NB4 (cell line): ENCODE measurements at regions not wholly inside any gene's neighbourhood (a gene's known extent, or its start where the extent isn't known, plus 50 kb on each side); places are given as distances from the start of the nearest gene placed in this dataset.

Experiments used
- DNase-seq: peaks from one replicate; pipeline ENCODE4 v3.0.0; 2010; ENCODE audit warnings: low read depth
- H3K4me3 ChIP-seq: one replicate; pipeline ENCODE4 v1.5.1; 2011; ENCODE audit warnings: mild to moderate bottlenecking, low read depth, low read length, moderate library complexity
- MYC ChIP-seq: IDR thresholded peaks from 2 replicates; pipeline ENCODE4 v1.6.1; 2011; ENCODE audit warnings: low read depth, low read length
- POLR2A ChIP-seq: IDR thresholded peaks from 2 replicates; pipeline ENCODE4 v1.6.1; 2011; ENCODE audit warnings: mild to moderate bottlenecking; ENCODE audit not compliant: insufficient read length; ENCODE audit errors: extremely low read depth
- TF ChIP-seq, protein P1 (sequence below): IDR thresholded peaks from 2 replicates; pipeline ENCODE4 v1.6.1; 2011; ENCODE audit warnings: low read depth, low read length
- TF ChIP-seq, protein P2 (sequence below): IDR thresholded peaks from one replicate; pipeline ENCODE4 v1.5.1; 2012; ENCODE audit warnings: low read depth, low read length

DNA sequence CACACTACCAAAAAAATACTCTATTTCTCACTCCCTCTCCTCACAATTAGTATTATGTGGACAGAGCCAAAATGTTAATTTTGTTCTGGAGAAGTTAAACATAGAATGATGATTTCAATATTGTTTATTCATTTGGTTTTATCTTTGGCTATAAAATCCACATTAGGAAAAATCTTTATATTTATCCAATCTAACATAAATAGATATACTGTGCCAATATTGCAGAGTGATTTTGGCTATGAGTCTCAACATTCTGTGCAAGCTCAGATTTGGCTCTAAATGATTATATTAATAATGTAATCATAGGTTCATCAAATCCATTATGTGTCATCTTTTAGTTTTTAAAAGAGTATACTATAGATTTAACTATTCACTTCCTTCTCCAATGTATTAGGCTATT lies 667.5 kb upstream of the CHORDC1 start:
- DNase-seq = no peak
- H3K4me3 ChIP-seq = no peak overlapping the region
- TF ChIP-seq POLR2A (no peak), MYC (no peak)
- TF ChIP-seq, protein P1, sequence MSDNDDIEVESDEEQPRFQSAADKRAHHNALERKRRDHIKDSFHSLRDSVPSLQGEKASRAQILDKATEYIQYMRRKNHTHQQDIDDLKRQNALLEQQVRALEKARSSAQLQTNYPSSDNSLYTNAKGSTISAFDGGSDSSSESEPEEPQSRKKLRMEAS = no peak
- TF ChIP-seq, protein P2, sequence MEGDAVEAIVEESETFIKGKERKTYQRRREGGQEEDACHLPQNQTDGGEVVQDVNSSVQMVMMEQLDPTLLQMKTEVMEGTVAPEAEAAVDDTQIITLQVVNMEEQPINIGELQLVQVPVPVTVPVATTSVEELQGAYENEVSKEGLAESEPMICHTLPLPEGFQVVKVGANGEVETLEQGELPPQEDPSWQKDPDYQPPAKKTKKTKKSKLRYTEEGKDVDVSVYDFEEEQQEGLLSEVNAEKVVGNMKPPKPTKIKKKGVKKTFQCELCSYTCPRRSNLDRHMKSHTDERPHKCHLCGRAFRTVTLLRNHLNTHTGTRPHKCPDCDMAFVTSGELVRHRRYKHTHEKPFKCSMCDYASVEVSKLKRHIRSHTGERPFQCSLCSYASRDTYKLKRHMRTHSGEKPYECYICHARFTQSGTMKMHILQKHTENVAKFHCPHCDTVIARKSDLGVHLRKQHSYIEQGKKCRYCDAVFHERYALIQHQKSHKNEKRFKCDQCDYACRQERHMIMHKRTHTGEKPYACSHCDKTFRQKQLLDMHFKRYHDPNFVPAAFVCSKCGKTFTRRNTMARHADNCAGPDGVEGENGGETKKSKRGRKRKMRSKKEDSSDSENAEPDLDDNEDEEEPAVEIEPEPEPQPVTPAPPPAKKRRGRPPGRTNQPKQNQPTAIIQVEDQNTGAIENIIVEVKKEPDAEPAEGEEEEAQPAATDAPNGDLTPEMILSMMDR = no peak

DNA sequence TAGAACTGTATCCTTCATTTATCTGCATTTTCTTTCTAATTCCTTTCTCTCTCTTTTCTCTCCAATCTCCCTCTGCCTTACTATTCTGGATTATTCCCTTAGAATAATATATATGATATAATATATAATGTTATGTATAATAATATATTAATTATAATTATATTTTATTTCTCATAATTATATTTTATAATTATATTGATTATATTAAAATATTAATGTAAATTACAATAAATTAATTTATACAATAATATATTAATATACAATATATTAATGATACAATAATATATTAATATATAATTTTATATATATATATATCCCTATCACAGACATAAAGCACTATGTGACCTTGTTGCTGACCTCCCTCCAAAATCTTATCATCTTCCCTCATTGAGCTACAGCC lies 661.3 kb upstream of the CHORDC1 start:
- TF ChIP-seq, protein P2 = no peak
- TF ChIP-seq, protein P1 = no peak
- TF ChIP-seq POLR2A = no peak
- no peak for TF ChIP-seq MYC
- H3K4me3 ChIP-seq = no peak overlapping the region
- DNase-seq = no peak

DNA sequence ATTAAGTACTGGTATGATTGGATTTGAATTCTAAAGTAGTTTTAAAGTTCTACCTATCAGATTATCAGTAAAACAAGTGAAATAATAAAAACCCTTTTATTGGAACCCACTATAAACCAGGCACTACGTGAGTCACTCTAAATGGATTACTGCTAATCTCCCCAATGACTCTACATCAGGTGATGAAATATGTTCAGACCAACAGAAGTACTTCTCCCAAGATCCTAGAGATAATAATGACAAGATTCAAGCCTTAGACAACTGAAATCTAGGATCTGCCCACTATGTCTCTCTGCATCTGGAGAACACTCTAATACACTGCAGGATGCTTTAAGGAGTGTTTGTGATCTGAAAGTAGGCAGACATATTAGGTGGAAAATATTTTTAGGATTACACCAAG lies 652.1 kb upstream of the CHORDC1 start:
- TF ChIP-seq, protein P2 = no peak
- H3K4me3 ChIP-seq = no peak overlapping the region
- DNase-seq = no peak

DNA sequence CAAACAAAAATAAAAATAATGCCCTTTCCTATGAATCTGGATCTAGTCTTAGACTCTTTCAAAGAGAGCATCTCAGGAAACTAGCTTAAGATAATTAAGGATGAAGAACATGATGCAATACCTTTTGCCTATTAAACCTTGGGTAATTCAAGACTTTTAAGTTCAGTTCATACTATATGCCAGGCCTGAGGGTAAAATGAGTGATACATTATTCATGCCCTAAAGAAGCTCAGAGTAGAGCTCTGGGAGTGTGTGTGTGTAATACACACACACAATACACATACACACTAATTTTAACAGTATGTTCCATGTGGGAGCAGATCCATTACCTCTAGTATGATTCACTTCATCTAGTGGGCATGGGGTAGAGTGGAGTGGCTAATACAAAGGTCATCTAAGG lies 651.4 kb upstream of the CHORDC1 start:
- no peak overlapping the region for H3K4me3 ChIP-seq
- DNase-seq = no peak
- TF ChIP-seq POLR2A (no peak), MYC (no peak)
- TF ChIP-seq, protein P2 = no peak
- TF ChIP-seq, protein P1 = no peak

DNA sequence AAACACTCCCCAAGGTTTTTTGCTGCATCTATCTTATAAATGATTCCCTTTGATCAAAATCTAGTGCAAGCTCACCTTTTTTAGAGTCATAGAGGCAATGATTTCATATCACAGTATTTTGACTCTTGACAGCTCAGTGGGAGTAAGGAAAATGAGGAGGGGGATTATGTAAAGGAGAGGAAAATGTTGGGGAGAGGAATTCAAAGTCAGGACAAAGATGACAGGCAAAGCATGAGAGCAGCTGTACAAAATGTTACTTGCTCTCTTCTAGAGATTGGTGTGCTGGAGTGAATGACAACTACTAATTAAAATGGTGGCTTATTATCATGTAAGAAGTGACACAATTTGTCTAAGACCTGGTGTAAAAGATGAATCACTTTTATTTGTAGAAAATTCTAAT lies 644.6 kb upstream of the CHORDC1 start:
- H3K4me3 ChIP-seq = no peak overlapping the region
- DNase-seq = no peak
- TF ChIP-seq, protein P2 = no peak
- TF ChIP-seq POLR2A (no peak), MYC (no peak)
- TF ChIP-seq, protein P1 = no peak

DNA sequence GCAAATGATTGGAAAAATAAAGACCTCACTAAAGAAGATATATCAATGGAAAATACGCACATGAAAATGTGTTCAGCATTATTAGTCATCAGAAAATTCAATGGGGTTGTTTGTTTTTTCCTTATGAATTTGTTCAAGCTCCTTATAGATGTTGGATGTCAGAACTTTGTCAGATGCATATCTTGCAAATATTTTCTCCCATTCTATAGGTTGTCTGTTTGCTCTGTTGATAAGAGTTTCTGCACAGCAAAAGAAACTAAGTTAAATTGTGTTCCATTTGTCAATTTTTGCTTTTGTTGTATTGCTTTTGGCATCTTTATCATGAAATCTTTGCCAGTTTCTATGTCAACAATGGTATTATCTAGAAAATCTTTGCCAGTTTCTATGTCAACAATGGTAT lies 633.9 kb upstream of the CHORDC1 start:
- TF ChIP-seq, protein P1 = no peak
- TF ChIP-seq, protein P2 = no peak
- TF ChIP-seq MYC (no peak), POLR2A (no peak)
- no peak overlapping the region for H3K4me3 ChIP-seq
- DNase-seq = no peak
